HepG2 (cell line): ENCODE measurements at regions not wholly inside any gene's neighbourhood (a gene's known extent, or its start where the extent isn't known, plus 50 kb on each side); places are given as distances from the start of the nearest gene placed in this dataset.
A peak's percentile ranks its signal among the peaks of the same experiment; 100 is the strongest.

ENCODE experiments used
- GATAD2A ChIP-seq: IDR thresholded peaks from 2 replicates; pipeline ENCODE4 v1.6.1; 2016
- IKZF4 ChIP-seq: sonication (generic); formaldehyde crosslinking; IDR thresholded peaks from 2 replicates; pipeline ENCODE4 v1.5.1; 2020; ENCODE audit warnings: borderline replicate concordance, mild to moderate bottlenecking, low read depth, missing genetic modification reagents; ENCODE audit errors: not compliant biosample characterization
- NKX3-1 ChIP-seq: sonication (generic); formaldehyde crosslinking; IDR thresholded peaks from 2 replicates; pipeline ENCODE4 v1.5.0; 2020; ENCODE audit warnings: missing genetic modification reagents
- SRF ChIP-seq: IDR thresholded peaks from 2 replicates; pipeline ENCODE4 v1.6.1; 2011; ENCODE audit warnings: mild to moderate bottlenecking, low read depth, low read length, moderate library complexity
- TBL1XR1 ChIP-seq: fragments of 150-350 bp; IDR thresholded peaks from 2 replicates; pipeline ENCODE4 v1.6.1; 2014; ENCODE audit warnings: borderline replicate concordance, low read length; ENCODE audit not compliant: partially characterized antibody
- THYN1 ChIP-seq: sonication (generic); formaldehyde crosslinking; IDR thresholded peaks from 2 replicates; pipeline ENCODE4 v1.8.1; 2023; ENCODE audit warnings: low read depth, mild to moderate bottlenecking, moderate library complexity, missing genetic modification reagents, borderline replicate concordance
- U2AF1 ChIP-seq: fragments of 200-400 bp; formaldehyde crosslinking; optimal IDR thresholded peaks from 2 replicates; pipeline ENCODE3; 2017; ENCODE audit warnings: mild to moderate bottlenecking, low read depth, low read length
- ZBTB21 ChIP-seq: sonication (generic); formaldehyde crosslinking; IDR thresholded peaks from 2 replicates; pipeline ENCODE4 v1.4.0; 2020; ENCODE audit warnings: missing genetic modification reagents
- ZFP36L1 ChIP-seq: sonication (generic); formaldehyde crosslinking; IDR thresholded peaks from 2 replicates; pipeline ENCODE4 v1.8.0; 2022; ENCODE audit warnings: mild to moderate bottlenecking, missing genetic modification reagents, moderate library complexity
- ZNF136 ChIP-seq: sonication (generic); formaldehyde crosslinking; IDR thresholded peaks from 2 replicates; pipeline ENCODE4 v1.8.1; 2022; ENCODE audit warnings: low read depth, mild to moderate bottlenecking, moderate library complexity, missing genetic modification reagents
- ZNF263 ChIP-seq: sonication (generic); formaldehyde crosslinking; IDR thresholded peaks from 2 replicates; pipeline ENCODE4 v1.4.0; 2020; ENCODE audit warnings: missing genetic modification reagents
- ZNF543 ChIP-seq: sonication (generic); formaldehyde crosslinking; IDR thresholded peaks from 2 replicates; pipeline ENCODE4 v1.4.0; 2020; ENCODE audit warnings: mild to moderate bottlenecking, missing genetic modification reagents
- ZNF720 ChIP-seq: sonication (generic); formaldehyde crosslinking; IDR thresholded peaks from 2 replicates; pipeline ENCODE4 v1.4.0; 2020; ENCODE audit warnings: missing genetic modification reagents
- ZNF775 ChIP-seq: sonication (generic); formaldehyde crosslinking; IDR thresholded peaks from 2 replicates; pipeline ENCODE4 v1.4.0; 2020; ENCODE audit warnings: missing genetic modification reagents, mild to moderate bottlenecking, moderate library complexity, borderline replicate concordance
- ZNF780A ChIP-seq: sonication (generic); formaldehyde crosslinking; IDR thresholded peaks from 2 replicates; pipeline ENCODE4 v1.8.0; 2022; ENCODE audit warnings: mild to moderate bottlenecking, missing genetic modification reagents, moderate library complexity
- TF ChIP-seq, protein P1 (sequence below): IDR thresholded peaks from 2 replicates; pipeline ENCODE4 v1.6.1; 2016; ENCODE audit warnings: missing biosample characterization, missing genetic modification reagents, low read depth
- TF ChIP-seq, protein P2 (sequence below): sonication (generic); formaldehyde crosslinking; IDR thresholded peaks from 2 replicates; pipeline ENCODE4 v1.5.1; 2020; ENCODE audit warnings: mild to moderate bottlenecking, missing genetic modification reagents, moderate library complexity
- TF ChIP-seq, protein P3 (sequence below): sonication (generic); formaldehyde crosslinking; IDR thresholded peaks from 2 replicates; pipeline ENCODE4 v1.5.0; 2020; ENCODE audit warnings: missing genetic modification reagents, mild to moderate bottlenecking, borderline replicate concordance
- TF ChIP-seq, protein P4 (sequence below): IDR thresholded peaks from 2 replicates; pipeline ENCODE4 v1.6.1; 2016; ENCODE audit warnings: low read depth, missing genetic modification reagents, missing compliant biosample characterization

DNA sequence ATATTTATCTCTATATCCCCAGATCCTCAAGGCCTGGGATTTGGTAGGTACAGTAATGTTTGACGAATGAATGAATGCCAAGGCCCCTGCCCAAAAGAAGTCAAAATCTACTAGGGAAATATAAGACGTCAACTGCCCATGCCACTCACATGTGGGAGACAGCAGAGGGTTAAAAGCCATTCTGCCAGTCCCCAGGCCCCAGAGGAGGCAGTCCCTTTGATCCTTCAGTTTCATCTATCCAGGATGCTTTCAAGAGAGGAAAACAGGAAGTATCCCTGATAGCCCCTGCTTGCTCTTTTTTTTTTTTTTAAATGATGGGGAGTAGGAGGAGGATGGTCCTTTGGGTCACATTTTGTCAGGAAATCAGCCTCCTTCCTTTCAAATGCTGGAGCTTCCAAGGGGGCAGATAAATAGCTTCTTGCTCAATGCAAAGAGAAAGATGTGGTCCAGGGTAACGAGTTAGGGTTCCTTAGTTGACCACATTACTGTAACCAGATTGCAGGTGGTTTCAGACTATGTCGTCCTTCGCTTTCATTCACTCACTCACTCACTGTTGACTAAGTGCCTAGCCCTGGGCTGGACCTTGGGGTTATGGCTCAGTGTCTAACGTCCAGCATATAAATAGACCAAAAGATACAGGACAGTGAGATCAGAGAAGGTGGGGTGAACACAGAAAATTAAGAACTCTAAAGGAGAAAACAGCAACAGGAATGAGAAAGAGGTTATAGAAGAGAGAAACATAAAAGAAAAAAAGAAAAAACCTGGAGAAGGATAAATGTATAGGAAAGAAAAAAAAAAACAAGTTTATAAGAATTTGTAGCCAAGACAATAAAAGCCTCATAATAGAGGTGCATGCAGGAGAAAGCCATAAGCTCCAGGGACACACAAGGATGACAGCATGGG is 64.6 kb upstream of the PIM1 start (continued):
- TF ChIP-seq ZBTB21, result 0 out of 2 replicates have a peak, but pooled peaks have one; percentile 21
- peak; percentile 23; the same call in 1 of the 2 replicates for TF ChIP-seq ZFP36L1
- TF ChIP-seq NKX3-1 (CRISPR knock-in tag), result 0 out of 2 replicates have a peak, but pooled peaks have one; percentile 45
- TF ChIP-seq TBL1XR1, result peak; percentile 29
- no peak for TF ChIP-seq ZNF543 (CRISPR knock-in tag)
- TF ChIP-seq, protein P1, sequence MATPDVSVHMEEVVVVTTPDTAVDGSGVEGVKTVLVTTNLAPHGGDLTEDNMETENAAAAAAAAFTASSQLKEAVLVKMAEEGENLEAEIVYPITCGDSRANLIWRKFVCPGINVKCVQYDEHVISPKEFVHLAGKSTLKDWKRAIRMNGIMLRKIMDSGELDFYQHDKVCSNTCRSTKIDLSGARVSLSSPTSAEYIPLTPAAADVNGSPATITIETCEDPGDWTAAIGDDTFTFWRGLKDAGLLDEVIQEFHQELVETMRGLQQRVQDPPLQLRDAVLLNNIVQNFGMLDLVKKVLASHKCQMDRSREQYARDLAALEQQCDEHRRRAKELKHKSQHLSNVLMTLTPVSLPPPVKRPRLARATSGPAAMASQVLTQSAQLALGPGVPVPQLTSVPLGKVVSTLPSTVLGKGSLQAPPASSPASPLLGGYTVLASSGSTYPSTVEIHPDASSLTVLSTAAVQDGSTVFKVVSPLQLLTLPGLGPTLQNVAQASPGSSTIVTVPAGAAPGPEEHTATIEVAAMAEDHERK, result peak; percentile 35; the same call in 1 of the 2 replicates
- TF ChIP-seq ZNF780A, result no peak
- TF ChIP-seq ZNF775 (CRISPR knock-in tag), result no peak
- TF ChIP-seq ZNF136 (CRISPR knock-in tag), result no peak
- peak; percentile 96 for TF ChIP-seq GATAD2A (CRISPR knock-in tag)
- TF ChIP-seq, protein P2, sequence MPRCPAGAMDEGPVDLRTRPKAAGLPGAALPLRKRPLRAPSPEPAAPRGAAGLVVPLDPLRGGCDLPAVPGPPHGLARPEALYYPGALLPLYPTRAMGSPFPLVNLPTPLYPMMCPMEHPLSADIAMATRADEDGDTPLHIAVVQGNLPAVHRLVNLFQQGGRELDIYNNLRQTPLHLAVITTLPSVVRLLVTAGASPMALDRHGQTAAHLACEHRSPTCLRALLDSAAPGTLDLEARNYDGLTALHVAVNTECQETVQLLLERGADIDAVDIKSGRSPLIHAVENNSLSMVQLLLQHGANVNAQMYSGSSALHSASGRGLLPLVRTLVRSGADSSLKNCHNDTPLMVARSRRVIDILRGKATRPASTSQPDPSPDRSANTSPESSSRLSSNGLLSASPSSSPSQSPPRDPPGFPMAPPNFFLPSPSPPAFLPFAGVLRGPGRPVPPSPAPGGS (CRISPR knock-in tag), result peak; percentile 25; the same call in 1 of the 2 replicates
- TF ChIP-seq THYN1 (CRISPR knock-in tag), result no peak
- TF ChIP-seq, protein P3, sequence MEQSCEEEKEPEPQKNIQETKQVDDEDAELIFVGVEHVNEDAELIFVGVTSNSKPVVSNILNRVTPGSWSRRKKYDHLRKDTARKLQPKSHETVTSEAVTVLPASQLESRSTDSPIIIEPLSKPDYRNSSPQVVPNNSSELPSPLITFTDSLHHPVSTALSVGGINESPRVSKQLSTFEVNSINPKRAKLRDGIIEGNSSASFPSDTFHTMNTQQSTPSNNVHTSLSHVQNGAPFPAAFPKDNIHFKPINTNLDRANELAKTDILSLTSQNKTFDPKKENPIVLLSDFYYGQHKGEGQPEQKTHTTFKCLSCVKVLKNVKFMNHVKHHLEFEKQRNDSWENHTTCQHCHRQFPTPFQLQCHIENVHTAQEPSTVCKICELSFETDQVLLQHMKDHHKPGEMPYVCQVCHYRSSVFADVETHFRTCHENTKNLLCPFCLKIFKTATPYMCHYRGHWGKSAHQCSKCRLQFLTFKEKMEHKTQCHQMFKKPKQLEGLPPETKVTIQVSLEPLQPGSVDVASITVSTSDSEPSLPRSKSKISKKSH (CRISPR knock-in tag), result no peak
- TF ChIP-seq, protein P4, sequence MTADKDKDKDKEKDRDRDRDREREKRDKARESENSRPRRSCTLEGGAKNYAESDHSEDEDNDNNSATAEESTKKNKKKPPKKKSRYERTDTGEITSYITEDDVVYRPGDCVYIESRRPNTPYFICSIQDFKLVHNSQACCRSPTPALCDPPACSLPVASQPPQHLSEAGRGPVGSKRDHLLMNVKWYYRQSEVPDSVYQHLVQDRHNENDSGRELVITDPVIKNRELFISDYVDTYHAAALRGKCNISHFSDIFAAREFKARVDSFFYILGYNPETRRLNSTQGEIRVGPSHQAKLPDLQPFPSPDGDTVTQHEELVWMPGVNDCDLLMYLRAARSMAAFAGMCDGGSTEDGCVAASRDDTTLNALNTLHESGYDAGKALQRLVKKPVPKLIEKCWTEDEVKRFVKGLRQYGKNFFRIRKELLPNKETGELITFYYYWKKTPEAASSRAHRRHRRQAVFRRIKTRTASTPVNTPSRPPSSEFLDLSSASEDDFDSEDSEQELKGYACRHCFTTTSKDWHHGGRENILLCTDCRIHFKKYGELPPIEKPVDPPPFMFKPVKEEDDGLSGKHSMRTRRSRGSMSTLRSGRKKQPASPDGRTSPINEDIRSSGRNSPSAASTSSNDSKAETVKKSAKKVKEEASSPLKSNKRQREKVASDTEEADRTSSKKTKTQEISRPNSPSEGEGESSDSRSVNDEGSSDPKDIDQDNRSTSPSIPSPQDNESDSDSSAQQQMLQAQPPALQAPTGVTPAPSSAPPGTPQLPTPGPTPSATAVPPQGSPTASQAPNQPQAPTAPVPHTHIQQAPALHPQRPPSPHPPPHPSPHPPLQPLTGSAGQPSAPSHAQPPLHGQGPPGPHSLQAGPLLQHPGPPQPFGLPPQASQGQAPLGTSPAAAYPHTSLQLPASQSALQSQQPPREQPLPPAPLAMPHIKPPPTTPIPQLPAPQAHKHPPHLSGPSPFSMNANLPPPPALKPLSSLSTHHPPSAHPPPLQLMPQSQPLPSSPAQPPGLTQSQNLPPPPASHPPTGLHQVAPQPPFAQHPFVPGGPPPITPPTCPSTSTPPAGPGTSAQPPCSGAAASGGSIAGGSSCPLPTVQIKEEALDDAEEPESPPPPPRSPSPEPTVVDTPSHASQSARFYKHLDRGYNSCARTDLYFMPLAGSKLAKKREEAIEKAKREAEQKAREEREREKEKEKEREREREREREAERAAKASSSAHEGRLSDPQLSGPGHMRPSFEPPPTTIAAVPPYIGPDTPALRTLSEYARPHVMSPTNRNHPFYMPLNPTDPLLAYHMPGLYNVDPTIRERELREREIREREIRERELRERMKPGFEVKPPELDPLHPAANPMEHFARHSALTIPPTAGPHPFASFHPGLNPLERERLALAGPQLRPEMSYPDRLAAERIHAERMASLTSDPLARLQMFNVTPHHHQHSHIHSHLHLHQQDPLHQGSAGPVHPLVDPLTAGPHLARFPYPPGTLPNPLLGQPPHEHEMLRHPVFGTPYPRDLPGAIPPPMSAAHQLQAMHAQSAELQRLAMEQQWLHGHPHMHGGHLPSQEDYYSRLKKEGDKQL (CRISPR knock-in tag), result no peak; the same call in none of the 2 replicates
- no peak for TF ChIP-seq ZNF720 (CRISPR knock-in tag)
- no peak for TF ChIP-seq IKZF4 (CRISPR knock-in tag)
- no peak for TF ChIP-seq U2AF1
- TF ChIP-seq SRF, result no peak
- TF ChIP-seq ZNF263 (CRISPR knock-in tag), result peak; percentile 38; the same call in 1 of the 2 replicates
